ENCODE measurements at regions not wholly inside any gene's neighbourhood (a gene's known extent, or its start where the extent isn't known, plus 50 kb on each side); places are given as distances from the start of the nearest gene placed in this dataset.

DNA sequence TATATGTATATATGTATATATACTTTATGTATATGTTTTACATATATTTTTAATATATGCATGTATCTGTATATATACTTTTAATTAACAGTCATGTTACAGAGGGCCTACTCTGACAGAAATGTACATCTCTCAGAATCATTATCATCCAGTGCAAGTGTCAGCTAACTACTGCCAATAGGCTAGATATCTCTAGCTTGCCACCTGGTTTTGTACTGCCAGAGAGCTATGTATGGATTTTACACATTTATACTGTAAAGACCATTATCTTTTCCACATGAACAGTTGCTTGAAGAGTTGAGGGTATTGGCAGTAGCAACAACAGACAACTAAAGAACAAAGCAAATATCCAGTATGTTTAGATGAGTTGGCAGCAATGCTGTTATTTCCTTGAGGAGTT lies 99.7 kb upstream of the VGLL3 start:
- TF ChIP-seq, protein P1, sequence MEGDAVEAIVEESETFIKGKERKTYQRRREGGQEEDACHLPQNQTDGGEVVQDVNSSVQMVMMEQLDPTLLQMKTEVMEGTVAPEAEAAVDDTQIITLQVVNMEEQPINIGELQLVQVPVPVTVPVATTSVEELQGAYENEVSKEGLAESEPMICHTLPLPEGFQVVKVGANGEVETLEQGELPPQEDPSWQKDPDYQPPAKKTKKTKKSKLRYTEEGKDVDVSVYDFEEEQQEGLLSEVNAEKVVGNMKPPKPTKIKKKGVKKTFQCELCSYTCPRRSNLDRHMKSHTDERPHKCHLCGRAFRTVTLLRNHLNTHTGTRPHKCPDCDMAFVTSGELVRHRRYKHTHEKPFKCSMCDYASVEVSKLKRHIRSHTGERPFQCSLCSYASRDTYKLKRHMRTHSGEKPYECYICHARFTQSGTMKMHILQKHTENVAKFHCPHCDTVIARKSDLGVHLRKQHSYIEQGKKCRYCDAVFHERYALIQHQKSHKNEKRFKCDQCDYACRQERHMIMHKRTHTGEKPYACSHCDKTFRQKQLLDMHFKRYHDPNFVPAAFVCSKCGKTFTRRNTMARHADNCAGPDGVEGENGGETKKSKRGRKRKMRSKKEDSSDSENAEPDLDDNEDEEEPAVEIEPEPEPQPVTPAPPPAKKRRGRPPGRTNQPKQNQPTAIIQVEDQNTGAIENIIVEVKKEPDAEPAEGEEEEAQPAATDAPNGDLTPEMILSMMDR (IDR thresholded peaks at IDR 0.05) = no peak
- no peak for TF ChIP-seq EZH2 (IDR thresholded peaks at IDR 0.05; ENCODE audit: borderline replicate concordance, insufficient read depth, low read depth, low read length, poor library complexity, severe bottlenecking)
